Mucosa of descending colon (tissue), 3 donors: ENCODE measurements at regions not wholly inside any gene's neighbourhood (a gene's known extent, or its start where the extent isn't known, plus 50 kb on each side); places are given as distances from the start of the nearest gene placed in this dataset.

ENCODE experiments used
- ATAC-seq: fragments of 200-7000 bp; cut with Tn5 transposase; one replicate; pipeline ENCODE4 v1.9.1; 2020; ENCODE audit warnings: mild to moderate bottlenecking, moderate library complexity
- DNase-seq, 3 donors: peaks; one replicate each; pipeline ENCODE4 v3.0.0-alpha.2; 2020
- H3K36me3 ChIP-seq: fragments of 200-600 bp; one replicate; pipeline ENCODE4 v1.8.0; 2021; ENCODE audit warnings: low read depth, mild to moderate bottlenecking
- H3K4me1 ChIP-seq: fragments of 200-600 bp; one replicate; pipeline ENCODE4 v1.8.0; 2021; ENCODE audit warnings: low read depth, mild to moderate bottlenecking
- H3K4me3 ChIP-seq: fragments of 200-600 bp; one replicate; pipeline ENCODE4 v1.8.0; 2021; ENCODE audit warnings: mild to moderate bottlenecking
- H3K9me3 ChIP-seq: fragments of 200-600 bp; one replicate; pipeline ENCODE4 v1.8.0; 2021; ENCODE audit warnings: mild to moderate bottlenecking
- CTCF ChIP-seq: fragments of 200-600 bp; IDR thresholded peaks from one replicate; pipeline ENCODE4 v1.8.0; 2022; ENCODE audit warnings: antibody characterized with exemption, mild to moderate bottlenecking
- intact Hi-C, 2 donors: fragments of 100-400 bp; cut with DNase I in 1 of 2; cut with micrococcal nuclease in 1 of 2; formaldehyde crosslinking; loops; one replicate each; pipeline versions ENCODE4 v1.11.0 to v1.11.1; 2022; cut with DNase I, micrococcal nuclease
- donor health status: DM: no; HTN: no; CAD: no; lungs with moderate emphysema.
- donor health status: DM: no; HTN: no; CAD: no.
- donor health status: DM: no; HTN: yes; CAD: no.

GRCh38 chr7:106196460-106197021 lies 84.4 kb upstream of the SYPL1 start:
- intact Hi-C loops = no loop called here
- ATAC-seq (peak; percentile 85), DNase-seq (no peak)
- H3K9me3 ChIP-seq = no peaks in the 10 kb centered on the region
- H3K4me1 ChIP-seq = no peaks in the 10 kb centered on the region
- TF ChIP-seq CTCF = no peak
- H3K4me3 ChIP-seq = no peak overlapping the region
- no peaks in the 10 kb centered on the region for H3K36me3 ChIP-seq

DNA sequence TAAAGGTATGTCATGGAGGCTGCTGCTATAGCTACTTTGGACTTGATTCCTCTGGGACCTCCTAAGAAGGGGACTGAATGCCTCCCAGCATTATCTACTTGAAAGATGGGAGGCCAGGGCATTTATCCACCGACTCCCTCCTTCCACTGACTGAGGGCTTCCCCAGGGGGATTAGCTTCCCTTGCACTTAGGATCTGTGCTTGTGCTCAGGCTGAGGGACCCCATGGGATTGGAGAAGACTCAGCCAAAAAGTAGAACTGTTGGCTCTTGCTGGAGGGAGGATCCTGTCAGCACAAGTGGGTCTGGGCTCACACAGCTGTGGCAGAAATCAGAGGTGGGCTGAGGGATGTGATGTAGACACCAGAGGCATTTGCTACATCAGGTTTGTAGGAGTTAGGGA lies 81.5 kb upstream of the SYPL1 start:
- no peak for TF ChIP-seq CTCF
- ATAC-seq = no peak
- Histone ChIP-seq H3K9me3 (no peaks in the 10 kb centered on the region), H3K4me3 (no peak overlapping the region), H3K4me1 (no peaks in the 10 kb centered on the region), H3K36me3 (no peaks in the 10 kb centered on the region)
- no peak for DNase-seq
- intact Hi-C loops = no loop called here

DNA sequence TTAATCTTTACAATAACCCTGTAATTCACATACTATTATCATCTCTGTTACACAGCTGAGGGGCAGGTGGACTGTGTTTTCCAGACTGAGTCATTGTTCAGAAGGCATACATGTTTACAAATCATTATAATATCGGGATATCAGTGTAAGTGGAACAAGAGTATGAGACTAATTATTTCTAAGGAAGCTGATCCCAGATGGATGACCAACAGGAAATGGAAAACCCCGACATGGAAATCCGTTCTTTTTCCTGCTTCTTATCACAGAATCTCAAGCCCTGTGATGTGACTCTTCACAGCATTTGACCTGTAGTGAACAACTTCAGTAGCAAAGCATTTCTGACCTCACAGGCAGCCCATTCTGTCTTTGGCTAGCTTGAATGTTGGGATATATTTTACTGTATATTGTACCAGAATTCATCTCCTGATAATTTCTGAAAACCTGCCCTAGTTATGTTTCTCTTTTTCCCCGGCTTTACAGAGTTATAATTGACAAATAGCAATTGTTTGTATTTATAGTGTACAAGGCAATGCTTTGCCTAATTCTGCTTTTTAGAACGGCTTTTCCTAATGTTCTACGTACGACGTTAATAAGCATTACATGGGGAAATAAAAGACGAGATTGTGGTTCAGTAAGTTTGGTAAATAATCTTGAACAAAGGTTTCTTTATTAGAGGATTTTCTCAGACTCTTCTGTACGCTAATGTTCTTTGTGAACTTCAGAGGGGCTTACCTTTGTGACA lies 78.6 kb upstream of the SYPL1 start:
- H3K4me1 ChIP-seq = no peaks in the 10 kb centered on the region
- ATAC-seq = no peak

DNA sequence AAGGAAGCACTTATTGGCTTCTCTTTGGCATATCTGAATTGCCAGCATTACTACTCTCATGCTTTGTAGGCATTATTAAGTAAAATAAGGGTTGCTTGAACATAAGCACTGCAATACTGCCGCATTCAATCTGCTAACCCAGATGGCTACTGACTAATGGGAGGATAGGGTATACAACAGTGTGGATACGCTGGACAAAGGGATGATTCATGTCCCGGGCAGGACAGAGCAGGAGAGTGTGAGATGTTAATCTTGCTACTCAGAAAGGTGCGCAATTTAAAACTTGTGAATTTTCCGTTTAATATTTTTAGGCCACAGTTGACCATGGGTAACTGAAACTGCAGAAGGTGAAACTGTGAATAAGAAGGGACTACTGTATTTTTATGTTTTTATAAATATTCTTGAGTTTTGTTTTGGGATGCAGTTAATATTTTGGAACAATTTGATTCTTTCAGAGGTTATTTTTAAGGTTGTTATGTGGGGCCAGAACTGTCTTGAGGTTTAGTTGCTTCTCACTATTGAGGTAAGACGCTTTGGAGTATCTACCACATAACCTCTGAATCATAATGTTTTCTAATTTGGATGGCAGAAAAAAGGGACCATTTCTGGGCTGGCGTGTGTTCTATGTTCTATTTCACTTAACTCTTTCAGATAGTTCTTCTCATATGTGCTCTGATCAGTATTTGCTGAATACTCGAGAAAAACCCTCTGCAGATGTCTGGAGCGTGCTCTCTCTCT lies 75.7 kb upstream of the SYPL1 start:
- Histone ChIP-seq H3K4me3 (no peak overlapping the region), H3K36me3 (no peaks in the 10 kb centered on the region), H3K4me1 (no peaks in the 10 kb centered on the region), H3K9me3 (no peaks in the 10 kb centered on the region)
- intact Hi-C loops = no loop called here
- no peak for TF ChIP-seq CTCF
- ATAC-seq (no peak), DNase-seq (no peak)

More for the DNA sequence above, 78.6 kb upstream of the SYPL1 start:
- intact Hi-C loops = no loop called here
- Histone ChIP-seq H3K4me3 (no peak overlapping the region), H3K36me3 (no peaks in the 10 kb centered on the region), H3K9me3 (no peaks in the 10 kb centered on the region)
- DNase-seq = no peak
- TF ChIP-seq CTCF = no peak

GRCh38 chr7:106185719-106186118 lies 73.6 kb upstream of the SYPL1 start:
- Histone ChIP-seq H3K4me1 (no peaks in the 10 kb centered on the region), H3K4me3 (no peak overlapping the region), H3K9me3 (no peaks in the 10 kb centered on the region), H3K36me3 (no peaks in the 10 kb centered on the region)
- intact Hi-C loops = no loop called here
- TF ChIP-seq CTCF = no peak
- ATAC-seq (no peak), DNase-seq (no peak)
